ENCODE measurements at regions not wholly inside any gene's neighbourhood (a gene's known extent, or its start where the extent isn't known, plus 50 kb on each side); places are given as distances from the start of the nearest gene placed in this dataset.

GRCh38 chr3:162134571-162134970, 638.0 kb downstream of the OTOL1 start:
- DNase-seq: no peak

DNA sequence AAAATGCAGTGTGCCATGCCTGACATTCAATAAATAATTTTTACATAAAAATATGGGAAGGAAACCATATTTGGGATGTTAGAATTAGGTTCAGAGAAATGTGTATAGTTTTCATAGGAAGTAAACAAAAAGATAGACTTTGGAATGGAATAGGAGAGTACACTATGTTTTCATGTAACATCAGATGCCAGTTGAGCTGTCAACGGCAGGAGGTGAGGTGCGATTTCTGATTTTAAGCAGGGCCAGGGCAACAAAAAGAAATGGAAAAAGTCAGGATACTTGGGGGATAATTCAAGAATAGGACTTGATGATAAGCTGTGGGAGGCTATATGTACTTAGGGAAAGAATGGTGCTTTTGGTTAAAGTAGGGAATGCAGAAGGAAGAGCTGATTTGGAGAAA, 639.5 kb downstream of the OTOL1 start:
- no peak for DNase-seq

DNA sequence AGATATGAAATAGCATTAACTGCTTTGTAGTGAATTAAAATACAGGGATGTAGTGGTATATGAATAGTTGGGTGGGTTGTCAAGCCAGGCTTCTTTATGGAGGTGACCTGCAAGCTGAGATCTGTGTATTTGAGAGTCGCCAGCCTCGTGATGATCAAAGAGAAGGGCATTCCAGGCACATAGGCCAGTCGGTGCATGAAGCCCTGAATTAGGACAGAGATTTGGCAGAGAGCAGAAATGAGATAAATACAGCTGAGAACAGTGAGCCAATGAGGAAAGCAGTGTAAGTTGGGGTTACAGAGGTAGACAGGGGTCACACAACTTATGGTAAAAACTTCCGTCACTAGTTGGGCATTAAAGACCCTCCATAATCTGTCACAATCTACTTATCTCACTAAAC, 641.9 kb downstream of the OTOL1 start:
- DNase-seq: no peak

- no peak for DNase-seq
These were observed 643.2 kb downstream of the OTOL1 start for GRCh38 chr3:162139841-162140240.

GRCh38 chr3:162141272-162141791, 644.7 kb downstream of the OTOL1 start:
- DNase-seq: no peak

DNA sequence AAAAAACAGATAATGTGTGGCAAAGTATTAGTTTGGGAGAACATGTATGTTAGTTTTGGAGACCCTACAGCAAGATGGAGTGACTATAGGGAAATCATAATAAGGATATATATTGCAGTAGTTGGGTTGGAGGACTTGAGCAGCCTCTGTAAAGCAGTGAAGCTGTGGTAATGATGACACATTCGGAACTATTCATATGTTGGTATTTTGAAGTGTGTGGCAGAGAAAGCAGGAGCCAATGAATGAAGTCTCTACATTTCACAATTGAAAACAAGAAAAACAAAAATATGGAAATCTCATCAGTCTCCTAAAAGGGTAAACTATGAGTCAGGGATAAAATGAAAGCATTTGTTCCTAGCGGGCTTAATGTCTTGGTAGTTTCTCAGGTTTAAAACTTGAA, 645.9 kb downstream of the OTOL1 start:
- DNase-seq: no peak

DNA sequence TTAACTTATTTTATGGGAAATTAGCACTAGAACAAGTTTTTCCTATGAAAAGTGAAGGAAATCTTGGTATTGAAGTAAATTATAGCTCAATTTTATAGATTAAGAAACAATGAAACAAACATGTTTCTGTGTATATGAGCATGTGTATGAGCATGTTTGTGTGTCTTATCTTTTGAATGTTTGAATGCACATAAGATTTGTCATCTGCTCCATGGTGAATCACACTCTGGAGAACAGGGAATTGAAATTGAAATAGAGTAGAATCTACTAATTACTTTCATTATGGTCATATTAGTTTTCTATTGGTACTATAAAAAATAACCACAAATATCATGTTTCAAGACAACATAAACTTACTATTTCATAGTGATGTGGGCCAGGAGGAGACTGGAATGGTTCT, 646.6 kb downstream of the OTOL1 start:
- no peak for DNase-seq

- DNase-seq: no peak
These were observed 651.4 kb downstream of the OTOL1 start for GRCh38 chr3:162147996-162148395.

DNA sequence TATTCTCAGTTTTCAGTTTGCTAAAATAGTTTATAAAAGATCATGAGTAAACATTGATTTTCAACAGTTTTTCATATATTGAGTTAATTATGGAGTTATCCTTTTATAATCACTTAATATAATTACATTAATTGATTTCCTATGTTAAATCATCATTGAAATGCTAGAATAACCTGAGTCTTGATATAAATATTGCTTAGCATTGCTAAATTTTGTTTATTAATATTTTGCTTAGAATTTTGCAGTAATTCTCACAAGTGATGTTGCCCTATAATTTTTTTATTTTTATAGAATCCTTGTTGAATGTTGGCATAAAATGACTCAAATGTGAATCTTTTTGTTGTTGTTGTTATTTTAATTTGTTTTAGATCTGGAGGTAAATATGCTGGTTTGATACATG, 654.2 kb downstream of the OTOL1 start:
- DNase-seq: no peak

GRCh38 chr3:162152636-162153035, 656.0 kb downstream of the OTOL1 start:
- no peak for DNase-seq

DNA sequence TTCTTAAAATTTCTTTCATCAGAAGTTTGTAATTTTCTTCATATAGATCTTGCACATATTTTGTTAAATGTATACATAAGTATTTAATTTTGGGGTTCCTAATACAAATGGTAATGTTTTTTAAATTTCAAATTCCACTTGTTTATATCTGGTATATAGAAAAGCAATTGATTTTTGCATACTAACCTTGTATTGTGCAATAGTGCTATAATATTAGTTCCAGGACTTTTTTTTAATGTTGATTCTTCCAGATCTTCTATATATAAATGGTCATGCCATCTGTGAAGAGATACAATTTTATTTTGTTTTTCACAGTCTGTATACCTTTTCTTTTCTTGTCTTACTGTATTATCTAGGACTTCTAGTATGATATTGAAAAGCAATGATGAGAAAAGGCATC, 665.0 kb downstream of the OTOL1 start:
- no peak for DNase-seq

DNA sequence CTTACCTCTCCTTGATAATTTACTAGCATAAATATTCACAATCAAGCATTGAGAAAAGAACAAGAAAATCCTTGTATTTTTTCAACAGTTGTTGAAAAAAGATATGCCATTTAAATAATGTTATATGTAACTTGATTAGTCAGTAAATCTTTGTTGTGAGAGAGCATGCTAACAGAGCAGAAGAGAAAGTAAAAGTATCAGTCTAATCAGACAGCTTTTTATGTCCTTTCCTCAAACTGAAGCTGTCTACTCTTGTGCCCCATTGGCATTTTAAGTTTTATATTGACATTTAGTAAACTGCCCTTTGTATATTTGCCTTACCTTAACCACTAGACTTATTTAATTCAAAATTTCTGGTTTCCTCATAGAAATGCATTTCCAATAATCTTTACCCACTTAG, 668.7 kb downstream of the OTOL1 start:
- no peak for DNase-seq

DNA sequence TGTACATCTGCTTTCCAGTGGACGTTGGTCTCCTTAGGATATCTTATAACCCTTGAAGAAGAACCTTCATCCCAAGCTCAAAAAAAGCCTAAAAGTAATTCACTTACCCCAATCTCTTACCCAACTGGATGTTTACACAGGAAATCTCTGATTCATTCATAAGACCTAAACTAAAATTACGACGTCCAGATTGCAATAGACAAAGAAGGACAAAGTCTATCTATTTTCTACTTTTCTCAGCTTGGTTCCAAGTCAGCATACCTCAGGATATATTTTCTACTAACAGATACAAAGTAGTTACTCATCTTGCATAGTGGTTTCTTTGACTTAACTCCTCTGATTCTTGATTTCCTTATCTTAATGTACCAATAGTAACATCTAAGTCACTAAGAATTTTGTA, 669.9 kb downstream of the OTOL1 start:
- DNase-seq: no peak

DNA sequence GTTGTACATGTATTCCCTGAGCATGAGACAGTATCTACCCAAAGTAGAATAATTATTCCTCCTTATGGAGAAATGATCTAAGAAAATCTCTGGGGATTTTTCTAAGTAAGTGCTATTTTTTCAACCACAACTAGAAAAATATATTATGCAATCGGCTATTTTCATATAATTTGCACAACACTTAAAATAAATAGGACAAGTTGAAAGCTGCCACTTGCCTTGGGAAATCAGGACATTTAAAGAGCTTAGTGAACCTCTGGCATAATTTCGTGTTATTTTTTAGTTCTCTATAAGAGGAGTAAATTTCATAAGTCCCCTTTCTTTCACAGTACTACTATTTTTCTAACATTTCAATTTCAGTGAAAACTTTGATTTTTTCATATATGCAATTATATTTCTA, 672.1 kb downstream of the OTOL1 start:
- no peak for DNase-seq

- no peak for DNase-seq
These were observed 674.0 kb downstream of the OTOL1 start for GRCh38 chr3:162170581-162170980.

GRCh38 chr3:162171970-162172369, 675.4 kb downstream of the OTOL1 start:
- DNase-seq: no peak

GRCh38 chr3:162175145-162175544, 678.5 kb downstream of the OTOL1 start:
- DNase-seq: no peak

- no peak for DNase-seq
These were observed 679.3 kb downstream of the OTOL1 start for GRCh38 chr3:162175878-162176277.

- DNase-seq: no peak
These were observed 686.8 kb downstream of the OTOL1 start for GRCh38 chr3:162183440-162183839.

DNA sequence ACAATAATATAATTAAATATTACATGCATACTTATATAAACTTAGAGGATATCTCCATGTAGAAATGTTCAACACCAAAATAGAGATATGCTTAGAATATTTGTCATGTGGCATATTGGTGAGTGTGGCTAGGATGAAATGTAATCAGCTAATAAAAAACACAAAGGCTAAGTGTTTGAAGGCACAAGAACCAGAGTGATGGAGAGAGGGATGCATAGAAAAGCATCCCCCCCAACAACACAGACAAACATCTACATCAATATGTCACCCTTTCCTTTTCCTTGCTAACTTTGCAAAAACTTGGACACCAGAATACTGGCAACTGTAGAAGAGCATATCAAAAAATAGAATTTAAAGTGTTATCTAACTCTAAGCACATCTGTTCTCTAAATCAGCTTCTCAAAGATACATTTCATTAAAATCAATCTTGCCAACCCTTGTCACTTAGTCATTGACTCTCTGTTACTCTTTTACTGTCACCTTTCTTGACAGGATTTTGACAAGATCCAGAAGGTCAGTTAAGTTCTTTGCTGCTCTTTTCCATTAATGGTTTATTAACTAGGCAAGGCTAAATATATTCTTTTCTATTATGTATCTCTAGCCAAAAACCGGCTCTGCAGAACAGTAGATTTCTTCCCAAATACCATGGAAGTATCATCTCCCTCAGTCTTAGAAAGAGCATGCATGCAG, 695.9 kb downstream of the OTOL1 start:
- DNase-seq: no peak

DNA sequence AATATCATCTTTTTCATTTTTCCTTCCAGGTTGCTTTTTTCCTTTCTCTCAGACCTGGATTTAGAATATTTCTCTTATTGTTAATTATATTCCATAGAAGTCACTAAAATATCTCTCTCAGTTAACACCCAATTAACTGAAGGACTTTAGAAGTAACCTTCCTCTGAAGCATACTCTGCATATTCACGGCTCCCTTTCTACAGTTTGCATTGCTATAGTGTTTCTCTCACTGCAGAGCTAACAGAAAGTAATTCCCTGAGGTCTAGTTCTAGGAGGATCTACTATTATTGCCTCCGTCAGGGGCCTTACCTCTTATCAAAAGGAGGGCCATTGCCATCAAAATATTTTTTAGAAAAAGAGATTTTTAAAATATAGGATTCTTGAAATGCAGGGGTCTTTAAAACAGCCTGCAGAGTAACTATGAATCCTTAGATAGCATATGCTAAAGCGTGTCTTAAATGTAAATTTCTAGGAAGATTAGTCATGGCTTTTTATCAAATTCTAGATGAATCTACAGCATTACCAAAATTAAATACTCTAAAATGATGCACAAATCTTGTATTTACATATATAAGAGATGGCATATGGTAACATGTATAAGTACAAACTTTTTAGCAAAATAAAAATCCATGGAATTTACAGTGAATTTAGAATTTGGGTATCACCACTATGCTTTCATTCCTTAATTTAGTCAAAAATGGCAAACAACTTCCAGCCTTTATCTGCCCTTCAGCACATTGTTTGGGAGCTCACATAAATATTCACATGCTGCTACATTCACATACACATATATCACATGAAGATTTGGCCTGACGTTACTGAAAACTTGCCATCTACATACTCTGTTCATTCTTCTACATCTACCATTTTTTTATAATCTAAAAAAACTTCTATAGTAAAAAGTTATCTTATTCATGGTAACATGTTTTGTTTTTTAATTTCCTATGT, 696.8 kb downstream of the OTOL1 start:
- DNase-seq: no peak

GRCh38 chr3:162195147-162195546, 698.5 kb downstream of the OTOL1 start:
- no peak for DNase-seq

DNA sequence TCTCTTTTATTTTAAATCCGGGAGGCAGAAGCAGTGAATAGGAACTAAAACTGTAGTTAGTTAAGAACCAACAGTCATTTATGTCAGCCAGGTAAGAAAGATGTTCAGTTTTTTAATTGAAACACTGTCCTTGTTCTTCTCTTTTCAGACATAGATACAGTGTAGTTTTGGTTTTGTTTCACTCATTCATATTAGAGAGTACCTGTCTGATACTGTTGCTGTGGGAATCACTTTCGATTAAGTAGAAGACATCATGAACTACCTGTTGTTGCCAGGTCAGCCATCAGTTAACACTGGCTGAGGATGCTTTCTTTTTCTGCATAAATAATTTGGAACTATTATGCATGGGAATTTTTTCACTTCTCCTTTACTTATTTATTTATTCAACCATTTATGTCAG, 700.4 kb downstream of the OTOL1 start:
- no peak for DNase-seq

DNA sequence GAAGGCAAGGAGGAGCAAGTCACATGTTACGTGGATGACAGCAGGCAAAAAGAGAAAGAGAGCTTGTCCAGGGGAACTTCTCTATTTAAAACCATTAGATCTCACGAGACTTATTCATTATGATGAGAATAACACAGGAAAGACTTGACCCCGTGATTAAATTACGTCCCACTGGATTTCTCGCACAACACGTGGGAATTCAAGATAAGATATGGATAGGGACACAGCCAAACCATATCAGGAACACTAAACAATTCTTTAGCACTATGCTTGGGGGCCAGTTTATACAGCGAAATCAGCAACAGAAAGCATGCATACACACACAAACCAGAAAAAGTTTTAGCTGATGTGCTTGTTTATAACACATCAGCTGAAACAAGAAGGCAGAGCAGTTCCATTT, 704.2 kb downstream of the OTOL1 start:
- DNase-seq: no peak

Data from occipital lobe (tissue), 1 donor.